ENCODE measurements at regions not wholly inside any gene's neighbourhood (a gene's known extent, or its start where the extent isn't known, plus 50 kb on each side); places are given as distances from the start of the nearest gene placed in this dataset.

GRCh38 chr2:128552141-128552805, 233.6 kb upstream of the HS6ST1 start:
- no TSS peak for BruUV-seq (replicated peaks)
- 2% methylated on average over 8 of the region's 8 CpGs for WGBS (ENCODE audit: insufficient coverage, low coverage, missing lambda C conversion rate)
- H3K27me3 ChIP-seq (ENCODE audit: control insufficient read depth in 2 of 2, insufficient read depth in 2 of 2, low read length in 2 of 2) = peaks cover 3 to 58% of the 10 kb centered on the region in 2 experiments; a peak in 3 of 5 replicates
- no peaks in the 10 kb centered on the region for H3K36me3 ChIP-seq (ENCODE audit: control insufficient read depth, insufficient read depth, low read length)
- H3K79me2 ChIP-seq (ENCODE audit: control insufficient read depth, insufficient read depth, low read length) = no peaks in the 10 kb centered on the region
- FAIRE-seq = no peak
- H3K27ac ChIP-seq (ENCODE audit: extremely low read depth, low read depth, low read length) = no peak overlapping the region
- CTCF ChIA-PET (ENCODE audit: low intra/inter-chr PET ratio) = no interaction called here
- intact Hi-C loops (cut with micrococcal nuclease) = no loop called here
- no peaks in the 10 kb centered on the region for H3K9me1 ChIP-seq (ENCODE audit: control insufficient read depth, insufficient read depth, low read length)
- no peaks in the 10 kb centered on the region for H3K4me1 ChIP-seq (replicated peaks in 1 of 2; ENCODE audit: control insufficient read depth in 2 of 2, insufficient read depth in 2 of 2, low read length in 2 of 2)
- H4K20me1 ChIP-seq (replicated peaks; ENCODE audit: control insufficient read depth, insufficient read depth, low read length) = no peaks in the 10 kb centered on the region; the same call in 1 of the 2 replicates
- no peaks in the 10 kb centered on the region for H3K9me3 ChIP-seq (replicated peaks; ENCODE audit: control insufficient read depth, insufficient read depth, low read depth, low read length)
- no peak for ATAC-seq
- H3K4me3 ChIP-seq = no peak overlapping the region
- no peak overlapping the region for H2AFZ ChIP-seq (ENCODE audit: low read depth, low read length)
- no peak overlapping the region for H3K9ac ChIP-seq (ENCODE audit: insufficient read depth in 1 of 2, low read depth in 2 of 2, low read length in 2 of 2)
- no peak overlapping the region for H3K4me2 ChIP-seq (ENCODE audit: insufficient read depth, low read length)
- in situ Hi-C loops (cut with MboI) = no loop called here
- TF ChIP-seq CAMTA2 (CRISPR knock-in tag; conservative IDR thresholded peaks at IDR 0.05) (no peak), CBFB (CRISPR knock-in tag; IDR thresholded peaks at IDR 0.05) (no peak), GTF3C2 (IDR thresholded peaks at IDR 0.05; ENCODE audit: borderline replicate concordance, extremely low read depth, insufficient read length) (no peak), RHOXF2B (CRISPR knock-in tag; conservative IDR thresholded peaks at IDR 0.05) (no peak)
- no peak for DNase-seq (ENCODE audit: extremely low read depth in 1 of 4, low spot score in 3 of 4)
- POLR2A ChIA-PET = no interaction called here
